Activated B cell treated with CpG ODN at 0.5 μM for 24 hours (primary cell): ENCODE measurements at regions not wholly inside any gene's neighbourhood (a gene's known extent, or its start where the extent isn't known, plus 50 kb on each side); places are given as distances from the start of the nearest gene placed in this dataset.

Experiments
- ATAC-seq: fragments of 200-7000 bp; cut with Tn5 transposase; one replicate; pipeline ENCODE4 v1.10.0; 2021; ENCODE audit warnings: low read depth, mild to moderate bottlenecking, moderate library complexity
- CTCF ChIA-PET: fragments of 350-600 bp; sonication (Branson Sonifier 250); formaldehyde crosslinking; loops from one replicate; lab custom pipeline; 2021; ENCODE audit warnings: antibody characterized with exemption; lab: Charles Lee
- POLR2A ChIA-PET: fragments of 350-600 bp; sonication (Branson Sonifier 250); formaldehyde crosslinking; loops from one replicate; lab custom pipeline; 2021; ENCODE audit warnings: antibody characterized with exemption; lab: Charles Lee
- DNase-seq: peaks from one replicate; pipeline ENCODE4 v3.0.0; 2022
- H3K27ac Mint-ChIP-seq: one replicate; pipeline ENCODE4 v1.8.0; 2020; ENCODE audit warnings: mixed read lengths
- H3K27me3 Mint-ChIP-seq: one replicate; pipeline ENCODE4 v1.8.0; 2021; ENCODE audit warnings: mixed read lengths
- H3K36me3 Mint-ChIP-seq: one replicate; pipeline ENCODE4 v1.8.0; 2021; ENCODE audit warnings: low read depth, mixed read lengths
- H3K4me1 Mint-ChIP-seq: one replicate; pipeline ENCODE4 v1.8.0; 2021; ENCODE audit warnings: mixed read lengths
- H3K4me3 Mint-ChIP-seq: one replicate; pipeline ENCODE4 v1.8.0; 2020; ENCODE audit warnings: mild to moderate bottlenecking, mixed read lengths
- H3K9me3 Mint-ChIP-seq: one replicate; pipeline ENCODE4 v1.8.0; 2020; ENCODE audit warnings: mixed read lengths
- CTCF ChIP-seq: fragments of 200-600 bp; IDR thresholded peaks from one replicate; pipeline ENCODE4 v1.8.0; 2022; ENCODE audit warnings: antibody characterized with exemption, mild to moderate bottlenecking
- intact Hi-C: fragments of 100-400 bp; cut with micrococcal nuclease; formaldehyde crosslinking; loops from one replicate; pipeline ENCODE4 v1.15.1; 2024

DNA sequence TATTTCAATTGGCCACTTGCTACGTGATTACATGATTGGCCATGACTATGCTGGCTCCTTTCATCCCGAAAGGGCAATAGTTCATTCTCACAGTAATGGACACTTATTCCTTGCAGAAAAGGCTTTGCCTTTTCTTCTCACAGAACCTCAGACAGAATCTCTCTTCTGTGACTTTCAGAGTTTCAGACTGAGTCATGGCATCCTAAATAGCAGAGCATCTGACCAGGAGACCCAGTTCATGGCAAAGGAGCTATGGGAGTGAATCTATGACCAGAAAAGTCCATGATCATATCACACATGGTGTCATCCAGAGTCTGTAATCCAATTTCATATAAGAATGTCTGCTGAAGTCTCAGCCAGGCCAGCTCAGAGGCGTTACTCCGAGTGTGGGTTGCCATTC is 263.3 kb upstream of the CLNK start:
- Mint-ChIP-seq H3K27ac (no peak overlapping the region), H3K4me1 (peaks cover 13% of the 10 kb centered on the region), H3K36me3 (no peaks in the 10 kb centered on the region), H3K27me3 (no peaks in the 10 kb centered on the region), H3K9me3 (peaks cover 7% of the 10 kb centered on the region), H3K4me3 (no peak overlapping the region)
- intact Hi-C loops: no loop called here
- CTCF ChIA-PET: no interaction called here
- ATAC-seq: no peak
- no peak for TF ChIP-seq CTCF
- POLR2A ChIA-PET: no interaction called here
- no peak for DNase-seq

DNA sequence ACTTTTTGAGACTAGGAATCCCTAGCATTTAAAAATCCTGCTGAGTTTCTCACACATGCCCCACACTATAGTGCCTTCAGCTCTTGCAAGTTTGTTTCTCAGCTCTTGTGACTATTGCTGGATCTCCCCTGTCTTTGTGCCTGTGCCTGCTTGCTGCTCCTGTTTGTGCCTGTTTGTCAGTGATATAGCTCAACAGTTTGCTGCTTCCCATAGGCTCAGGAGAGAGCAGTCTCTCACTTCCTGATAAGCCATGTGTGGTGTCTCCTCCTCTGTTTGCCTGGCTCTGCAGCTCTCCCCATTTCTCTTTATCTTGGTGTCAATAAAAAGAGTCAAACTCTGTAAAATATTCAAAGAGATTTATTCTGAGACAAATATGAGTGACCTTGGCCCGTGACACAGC is 259.8 kb upstream of the CLNK start:
- POLR2A ChIA-PET: interaction anchor here (0.6 kb wide), 1 partner anchor 28 kb away, joined by 5 read pairs; no protein-coding TSS in a partner anchor
- Mint-ChIP-seq H3K36me3 (peaks cover 7% of the 10 kb centered on the region), H3K4me1 (peaks cover 8% of the 10 kb centered on the region), H3K27ac (no peak overlapping the region), H3K9me3 (peaks cover 20% of the 10 kb centered on the region), H3K4me3 (no peak overlapping the region), H3K27me3 (no peaks in the 10 kb centered on the region)
- TF ChIP-seq CTCF: no peak
- CTCF ChIA-PET: no interaction called here
- no peak for DNase-seq
- intact Hi-C loops: no loop called here
- no peak for ATAC-seq

DNA sequence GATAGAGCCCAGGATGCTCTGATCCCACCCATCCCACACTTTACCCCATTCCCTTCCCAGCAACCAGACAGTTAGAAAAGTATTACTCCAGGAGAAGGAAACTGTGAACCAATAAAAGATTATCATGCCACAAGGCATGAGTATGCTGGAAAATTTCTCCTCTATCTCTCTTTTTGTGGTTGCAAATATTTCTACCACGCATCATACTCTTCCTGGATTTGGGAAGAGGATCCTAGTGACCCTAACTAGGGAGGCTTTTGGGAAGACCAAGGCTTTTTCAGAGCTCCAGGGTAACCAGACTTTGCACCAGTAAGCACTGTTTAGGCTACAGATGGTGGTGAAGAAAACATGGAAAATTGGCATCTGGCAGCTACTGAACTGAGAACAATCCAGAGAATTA is 257.6 kb upstream of the CLNK start:
- DNase-seq (no peak), ATAC-seq (no peak)
- Mint-ChIP-seq H3K4me3 (no peak overlapping the region), H3K27ac (no peak overlapping the region), H3K36me3 (peaks cover 9% of the 10 kb centered on the region), H3K27me3 (no peaks in the 10 kb centered on the region), H3K9me3 (peaks cover 19% of the 10 kb centered on the region), H3K4me1 (peaks cover 2% of the 10 kb centered on the region)
- ChIA-PET CTCF (no interaction called here), POLR2A (no interaction called here)
- intact Hi-C loops: no loop called here
- no peak for TF ChIP-seq CTCF

DNA sequence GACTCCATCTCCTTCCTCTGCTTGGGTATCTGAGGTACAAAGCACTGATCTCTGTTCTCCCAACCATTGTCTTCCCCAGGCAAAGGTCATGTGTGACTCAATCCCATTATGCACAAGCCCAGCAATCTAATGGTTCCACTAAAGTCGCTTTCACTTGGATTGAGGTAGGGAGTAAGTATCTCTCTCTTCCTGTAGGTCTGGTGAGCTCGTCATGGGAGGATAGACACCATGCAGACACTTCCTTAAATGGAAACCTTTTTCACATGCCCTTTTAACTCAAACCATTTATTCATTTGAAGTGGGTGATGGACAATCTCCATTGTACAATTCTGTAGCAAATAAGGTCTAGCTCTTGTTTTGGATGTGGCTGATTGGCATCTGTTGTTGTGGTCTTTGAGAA is 245.2 kb upstream of the CLNK start:
- Mint-ChIP-seq H3K27me3 (no peaks in the 10 kb centered on the region), H3K36me3 (no peaks in the 10 kb centered on the region), H3K9me3 (peaks cover 3% of the 10 kb centered on the region), H3K27ac (no peak overlapping the region), H3K4me1 (peaks cover 11% of the 10 kb centered on the region), H3K4me3 (no peak overlapping the region)
- ChIA-PET CTCF (no interaction called here), POLR2A (no interaction called here)
- TF ChIP-seq CTCF: no peak
- ATAC-seq: no peak
- intact Hi-C loops: no loop called here
- DNase-seq: no peak

DNA sequence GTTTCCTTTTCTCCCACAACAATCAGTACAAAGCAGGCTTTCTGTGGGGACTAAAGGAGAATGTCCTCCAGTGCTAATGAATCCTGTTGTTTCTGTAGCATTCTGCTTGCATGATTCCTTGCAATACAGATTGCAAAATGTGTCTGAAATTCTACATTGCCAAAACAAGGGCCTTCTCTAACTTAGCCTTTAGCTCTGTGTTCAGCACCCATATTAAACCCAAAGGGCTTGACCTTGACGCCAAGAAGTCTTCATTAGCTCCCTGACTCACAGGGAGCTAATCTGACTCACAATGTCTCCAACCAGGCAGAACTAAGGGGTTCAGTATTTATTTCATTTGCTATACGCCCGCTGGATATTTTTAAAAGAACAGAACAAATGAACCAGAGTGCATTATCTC is 241.4 kb upstream of the CLNK start:
- intact Hi-C loops: no loop called here
- ChIA-PET CTCF (no interaction called here), POLR2A (no interaction called here)
- DNase-seq: no peak
- TF ChIP-seq CTCF: no peak
- Mint-ChIP-seq H3K27ac (no peak overlapping the region), H3K4me1 (peaks cover 7% of the 10 kb centered on the region), H3K9me3 (peaks cover 3% of the 10 kb centered on the region), H3K4me3 (no peak overlapping the region), H3K36me3 (no peaks in the 10 kb centered on the region), H3K27me3 (no peaks in the 10 kb centered on the region)
- ATAC-seq: no peak
